ENCODE measurements at regions not wholly inside any gene's neighbourhood (a gene's known extent, or its start where the extent isn't known, plus 50 kb on each side); places are given as distances from the start of the nearest gene placed in this dataset.

- TF ChIP-seq POLR2A (IDR thresholded peaks at IDR 0.05) = no peak
- no peak for TF ChIP-seq EP300 (IDR thresholded peaks at IDR 0.05)
- no peak for TF ChIP-seq CTCF (IDR thresholded peaks at IDR 0.05)
- Histone ChIP-seq H3K36me3 (no peaks in the 10 kb centered on the region), H3K4me1 (no peaks in the 10 kb centered on the region), H3K27me3 (no peaks in the 10 kb centered on the region), H3K9me3 (no peaks in the 10 kb centered on the region), H3K4me3 (no peak overlapping the region), H3K27ac (no peak overlapping the region)
- no peak for DNase-seq (ENCODE audit: low spot score in 2 of 2)
- WGBS, 2 donors = 17 to 31% methylated on average over 4 of the region's 4 CpGs
Measured at GRCh38 chr4:11843927-11844326, 415.2 kb upstream of the HS3ST1 start.

GRCh38 chr4:11843340-11843739, 414.6 kb upstream of the HS3ST1 start:
- no peak for DNase-seq (ENCODE audit: low spot score in 2 of 2)
- Histone ChIP-seq H3K4me3 (no peak overlapping the region), H3K4me1 (no peaks in the 10 kb centered on the region), H3K9me3 (no peaks in the 10 kb centered on the region), H3K36me3 (no peaks in the 10 kb centered on the region), H3K27ac (no peak overlapping the region), H3K27me3 (no peaks in the 10 kb centered on the region)
- WGBS, 2 donors = 45 to 58% methylated on average over 1 of the region's 1 CpG
- TF ChIP-seq EP300 (IDR thresholded peaks at IDR 0.05) (no peak), POLR2A (IDR thresholded peaks at IDR 0.05) (no peak), CTCF (IDR thresholded peaks at IDR 0.05) (no peak)

- TF ChIP-seq EP300 (IDR thresholded peaks at IDR 0.05) (no peak), CTCF (IDR thresholded peaks at IDR 0.05) (no peak), POLR2A (IDR thresholded peaks at IDR 0.05) (no peak)
- DNase-seq (ENCODE audit: low spot score in 2 of 2) = no peak
- 95 to 100% methylated on average over 1 of the region's 1 CpG for WGBS, 2 donors
Measured at GRCh38 chr4:11842620-11843263, 414.0 kb upstream of the HS3ST1 start.

GRCh38 chr4:11839889-11840288, 411.2 kb upstream of the HS3ST1 start:
- Histone ChIP-seq H3K9me3 (no peaks in the 10 kb centered on the region), H3K27ac (no peak overlapping the region), H3K27me3 (no peaks in the 10 kb centered on the region), H3K4me1 (no peaks in the 10 kb centered on the region), H3K36me3 (no peaks in the 10 kb centered on the region), H3K4me3 (no peak overlapping the region)
- no peak for DNase-seq (ENCODE audit: low spot score in 2 of 2)
- TF ChIP-seq CTCF (IDR thresholded peaks at IDR 0.05) (no peak), EP300 (IDR thresholded peaks at IDR 0.05) (no peak), POLR2A (IDR thresholded peaks at IDR 0.05) (no peak)

More at GRCh38 chr4:11842620-11843263, 414.0 kb upstream of the HS3ST1 start:
- H3K27ac ChIP-seq = no peak overlapping the region
- no peaks in the 10 kb centered on the region for H3K9me3 ChIP-seq
- H3K36me3 ChIP-seq = no peaks in the 10 kb centered on the region
- H3K4me1 ChIP-seq = no peaks in the 10 kb centered on the region
- H3K27me3 ChIP-seq = no peaks in the 10 kb centered on the region
- no peak overlapping the region for H3K4me3 ChIP-seq

- DNase-seq (ENCODE audit: low spot score in 2 of 2) = no peak
- H3K9me3 ChIP-seq = peaks cover 0 to 7% (median 0%) of the 10 kb centered on the region in 4 donors
- H3K36me3 ChIP-seq = no peaks in the 10 kb centered on the region
- H3K27ac ChIP-seq = no peak overlapping the region
- no peaks in the 10 kb centered on the region for H3K4me1 ChIP-seq
- 33 to 42% methylated on average over 5 of the region's 5 CpGs for WGBS, 2 donors
- TF ChIP-seq CTCF (IDR thresholded peaks at IDR 0.05) (no peak), EP300 (IDR thresholded peaks at IDR 0.05) (no peak), POLR2A (IDR thresholded peaks at IDR 0.05) (no peak)
- no peak overlapping the region for H3K4me3 ChIP-seq
- no peaks in the 10 kb centered on the region for H3K27me3 ChIP-seq
Measured at GRCh38 chr4:11831739-11832138, 403.0 kb upstream of the HS3ST1 start.

Data from tibial nerve (tissue), 4 donors.